Non-pigmented ciliary epithelial cell (primary cell): ENCODE measurements at regions not wholly inside any gene's neighbourhood (a gene's known extent, or its start where the extent isn't known, plus 50 kb on each side); places are given as distances from the start of the nearest gene placed in this dataset.
"Not testable (repeated sequence)": the region's sequence is repeated elsewhere in the genome, so short reads cannot be mapped to it uniquely, and the experiment has no call there.

Source experiments
- DNase-seq: peaks from one replicate; pipeline ENCODE4 v3.0.0-alpha.2; 2010; ENCODE audit warnings: low read depth

DNA sequence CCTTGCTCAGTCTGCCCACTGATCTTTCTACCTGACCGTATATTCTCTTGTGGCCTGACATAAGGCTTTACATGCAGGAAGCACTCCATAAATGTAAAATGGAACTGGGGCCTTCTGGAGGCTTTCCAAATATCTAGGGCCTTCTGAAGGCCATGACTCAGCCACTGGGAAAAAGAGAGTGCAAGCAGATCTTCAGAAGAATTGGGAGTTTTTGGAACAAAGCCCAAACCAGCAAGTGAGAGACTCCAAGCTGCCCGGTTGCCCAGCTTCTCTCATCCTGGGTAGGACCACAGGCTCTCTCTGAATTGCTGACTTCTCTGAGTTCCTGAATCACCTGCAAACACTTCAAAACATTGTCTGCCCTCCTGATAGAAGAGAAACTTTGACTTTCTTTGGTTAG, 107.9 kb upstream of the BMAL1 start:
- DNase-seq: peak; percentile 64

GRCh38 chr11:13174090-13174489, 103.5 kb upstream of the BMAL1 start:
- no peak for DNase-seq

- DNase-seq: no peak
These were observed 94.3 kb upstream of the BMAL1 start for GRCh38 chr11:13183094-13183825.

DNA sequence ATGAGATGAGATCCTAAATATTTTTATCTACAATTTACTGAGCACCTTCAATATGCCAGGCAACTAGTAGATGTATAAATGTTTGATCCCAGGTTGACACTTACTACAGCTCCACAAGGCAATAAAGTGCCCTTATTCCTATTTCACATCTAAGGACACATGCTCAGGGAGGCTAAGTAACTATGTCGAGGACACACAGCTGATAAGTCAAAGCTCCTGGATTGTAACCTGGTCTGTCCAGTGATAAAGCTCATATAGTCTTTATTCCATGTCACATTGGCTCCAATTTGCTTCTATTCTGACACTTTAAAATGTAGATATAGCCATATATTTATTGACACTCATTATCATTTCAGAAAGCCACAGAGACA, 93.8 kb upstream of the BMAL1 start:
- DNase-seq: no peak

GRCh38 chr11:13184295-13184794, 93.2 kb upstream of the BMAL1 start:
- no peak for DNase-seq

GRCh38 chr11:13188179-13188578, 89.4 kb upstream of the BMAL1 start:
- DNase-seq: no peak

- DNase-seq: no peak
These were observed 87.8 kb upstream of the BMAL1 start for GRCh38 chr11:13189561-13190426.

- no peak for DNase-seq
These were observed 84.0 kb upstream of the BMAL1 start for GRCh38 chr11:13193613-13194012.

- not testable (repeated sequence) for DNase-seq
These were observed 80.2 kb upstream of the BMAL1 start for GRCh38 chr11:13197374-13197773.

GRCh38 chr11:13205486-13205885, 72.1 kb upstream of the BMAL1 start:
- no peak for DNase-seq

DNA sequence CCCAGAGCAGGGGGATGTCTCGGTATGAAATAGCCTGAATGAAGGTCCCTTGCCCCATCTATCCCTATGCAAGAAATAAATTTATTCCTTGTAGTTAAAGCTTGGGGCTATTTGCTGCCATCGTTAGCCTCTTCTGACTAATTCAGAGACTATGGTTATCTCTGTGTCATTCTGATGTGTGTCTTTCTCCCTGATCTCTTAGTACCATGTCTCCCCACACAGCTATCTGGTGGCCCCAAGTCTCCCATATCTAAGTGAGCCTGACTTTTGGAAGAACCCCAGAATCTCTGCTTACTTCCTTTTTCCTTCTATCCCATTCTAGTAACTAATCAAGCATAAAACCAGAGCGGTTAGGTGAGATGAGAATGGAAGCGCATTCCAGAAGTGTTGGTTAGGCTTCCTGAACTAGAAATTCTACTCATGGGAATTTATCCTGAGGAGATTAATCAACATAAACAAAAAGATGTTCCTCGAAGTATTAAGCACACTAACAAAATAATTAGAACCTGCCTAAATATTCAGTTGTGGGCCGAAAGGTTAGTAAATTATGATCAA, 71.4 kb upstream of the BMAL1 start:
- no peak for DNase-seq

DNA sequence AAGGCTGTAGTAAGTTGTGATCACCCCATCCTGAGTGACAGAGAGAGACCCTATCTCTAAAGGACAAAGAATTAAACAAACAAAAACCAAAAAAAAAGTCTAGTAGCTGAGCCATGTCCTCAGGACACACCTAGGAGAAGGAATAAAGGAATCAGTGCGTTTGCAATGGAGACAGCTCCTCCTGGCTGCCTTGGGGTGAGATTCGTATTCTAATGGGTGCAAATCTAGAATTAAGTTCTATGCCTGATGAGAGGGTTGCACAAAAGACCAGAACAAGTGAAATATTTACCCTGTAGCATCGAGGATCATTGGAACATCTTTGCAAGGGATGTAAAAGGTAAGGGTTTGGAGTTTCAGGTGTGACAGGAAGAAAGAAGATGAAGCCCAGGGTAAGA, 70.3 kb upstream of the BMAL1 start:
- DNase-seq: no peak

DNA sequence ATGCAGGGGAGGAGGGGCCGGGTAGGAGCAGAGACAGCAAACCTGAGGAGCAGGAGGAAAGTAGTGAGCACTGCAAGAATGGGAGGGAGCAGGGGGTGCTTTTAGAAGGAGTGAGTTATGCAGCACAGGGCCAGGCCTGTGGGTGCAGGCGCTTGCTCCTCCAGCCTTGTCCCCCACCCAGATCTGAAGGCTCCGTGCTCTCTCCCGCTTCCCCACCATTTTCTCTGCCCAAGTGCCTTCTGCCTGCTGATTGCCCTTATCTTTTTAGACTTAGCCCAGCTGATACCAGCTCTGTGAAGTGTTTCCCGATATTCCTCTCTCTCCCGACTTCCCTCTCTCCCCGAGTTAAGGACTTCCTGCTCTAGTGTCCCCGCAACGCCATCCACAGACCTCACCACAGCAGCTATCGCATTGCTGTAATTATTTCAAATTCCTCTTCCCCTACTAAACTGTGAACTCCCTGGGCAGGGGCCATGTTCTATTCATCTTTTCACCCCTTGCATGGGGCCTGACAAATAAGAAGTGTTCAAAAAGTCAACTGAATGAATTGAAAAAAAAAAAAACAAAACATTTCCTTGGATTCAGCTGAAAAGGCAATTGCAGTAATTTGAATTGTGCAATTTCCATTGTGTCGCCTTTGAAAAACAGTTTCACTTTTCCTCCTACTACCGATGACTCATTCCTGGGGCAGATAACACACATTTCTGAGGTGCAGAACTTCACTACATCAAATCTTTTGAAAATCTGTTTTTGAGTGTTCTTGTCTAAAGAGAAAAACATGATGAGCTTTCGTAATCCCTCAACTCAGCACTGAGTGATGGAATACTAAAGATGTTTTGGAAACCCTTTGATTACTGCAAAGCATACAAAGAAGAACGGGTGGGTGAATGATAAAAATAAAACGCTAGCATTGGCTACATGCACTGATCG, 69.7 kb upstream of the BMAL1 start:
- DNase-seq: peak; percentile 67

DNA sequence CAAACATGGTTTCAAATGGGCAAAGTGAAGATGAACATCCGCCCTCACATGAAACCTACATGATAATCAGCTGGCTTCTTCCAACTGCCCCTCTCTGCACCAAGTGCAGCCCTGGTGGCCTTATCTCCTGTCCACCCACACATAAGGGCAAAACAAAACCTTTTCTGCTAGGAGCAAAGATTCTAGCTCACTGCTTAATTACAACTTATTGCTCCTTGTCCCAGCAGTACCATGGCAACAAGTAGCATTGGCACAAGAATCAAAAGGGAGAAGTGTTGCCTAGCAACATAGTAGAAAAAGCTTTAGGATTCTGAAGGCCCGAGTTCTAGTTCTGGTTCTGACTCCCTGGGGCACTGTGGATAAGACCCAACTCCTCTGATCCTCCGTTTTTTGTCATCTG, 68.7 kb upstream of the BMAL1 start:
- no peak for DNase-seq

- DNase-seq: no peak
These were observed 68.2 kb upstream of the BMAL1 start for GRCh38 chr11:13209379-13209778.

GRCh38 chr11:13210424-13210823, 67.2 kb upstream of the BMAL1 start:
- no peak for DNase-seq

DNA sequence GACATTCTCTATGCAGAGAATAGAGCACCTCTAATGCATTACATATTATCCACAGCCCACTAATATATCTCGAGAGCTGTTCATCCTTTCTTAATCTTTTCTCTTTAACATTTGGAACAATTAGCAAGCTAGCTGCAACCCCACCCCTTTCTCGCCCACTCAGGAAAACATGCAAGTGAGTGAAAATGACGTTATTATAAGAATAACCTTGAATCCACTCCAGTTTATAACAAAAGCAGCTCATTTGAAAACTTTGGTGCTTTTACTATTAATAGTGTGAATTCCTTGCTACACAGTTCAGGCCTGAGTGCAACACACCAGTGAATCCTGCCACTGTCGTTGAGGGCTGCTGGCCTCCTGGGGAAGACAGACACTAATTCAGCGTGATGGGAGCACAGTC, 63.3 kb upstream of the BMAL1 start:
- no peak for DNase-seq

DNA sequence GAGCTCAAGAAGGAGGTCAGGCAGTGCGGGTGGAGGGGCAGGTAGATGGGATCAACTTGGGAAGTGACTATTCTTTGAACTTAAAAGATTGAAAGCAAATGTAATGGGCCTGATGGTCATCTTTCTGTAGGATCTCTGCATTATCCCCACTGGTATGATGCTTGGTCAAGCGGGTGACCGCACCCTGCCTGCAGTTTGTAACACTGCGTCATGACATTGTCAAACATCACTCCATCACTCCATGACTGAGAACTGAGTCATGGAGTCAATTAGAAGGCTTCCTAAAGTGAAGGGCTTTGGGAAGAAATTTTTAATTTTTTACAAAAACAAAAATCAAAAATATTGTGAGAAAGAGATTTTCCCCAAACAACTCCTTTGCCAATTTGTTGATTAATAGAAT, 62.4 kb upstream of the BMAL1 start:
- no peak for DNase-seq

DNA sequence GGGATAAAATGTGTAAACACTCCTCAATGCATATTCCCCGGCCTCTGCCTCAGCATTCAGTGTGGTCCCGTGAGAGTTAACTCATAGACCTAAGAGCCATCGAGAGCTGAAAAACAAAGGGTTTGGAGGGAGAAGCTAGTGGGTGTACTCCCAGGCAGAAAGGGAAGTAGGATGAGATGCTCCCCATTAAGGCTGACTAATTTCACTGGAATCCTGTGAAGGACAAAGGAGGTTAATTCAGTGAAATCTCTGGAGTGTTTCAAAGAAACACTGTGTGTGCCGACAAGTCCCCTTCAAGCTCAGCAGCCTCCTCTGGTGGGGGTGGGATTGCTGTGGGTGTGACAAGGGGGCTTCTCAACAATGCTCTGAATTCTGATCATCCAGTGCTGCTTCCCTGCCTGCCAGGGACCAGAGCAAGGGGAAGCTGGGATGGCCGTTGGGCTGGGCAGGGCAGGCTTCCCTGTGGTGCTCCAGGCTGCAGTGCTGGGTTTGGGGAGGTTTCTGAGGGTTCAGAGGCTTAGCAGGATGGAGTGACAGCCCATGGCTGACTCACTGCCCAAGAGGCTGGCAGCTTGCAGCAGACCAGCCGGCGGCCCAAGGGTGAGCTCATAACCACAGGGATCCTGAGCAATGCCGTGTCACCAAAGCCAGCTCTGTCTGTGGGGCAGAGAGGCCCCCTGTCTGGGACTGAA, 61.4 kb upstream of the BMAL1 start:
- peak; percentile 92 for DNase-seq

- DNase-seq: no peak
These were observed 60.9 kb upstream of the BMAL1 start for GRCh38 chr11:13216711-13217075.

DNA sequence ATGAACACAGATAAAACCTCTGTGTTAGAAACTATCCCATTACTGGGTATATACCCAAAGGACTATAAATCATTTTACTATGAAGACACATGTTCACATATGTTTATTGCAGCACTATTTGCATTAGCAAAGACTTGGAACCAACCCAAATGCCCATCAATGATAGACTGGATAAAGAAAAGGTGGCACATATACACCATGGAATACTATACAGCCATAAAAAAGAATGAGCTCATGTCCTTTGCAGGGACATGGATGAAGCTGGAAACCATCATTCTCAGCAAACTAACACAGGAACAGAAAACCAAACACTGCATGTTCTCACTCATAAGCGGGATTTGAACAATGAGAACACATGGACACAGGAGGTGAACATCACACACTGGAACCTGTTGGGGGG, 58.9 kb upstream of the BMAL1 start:
- not testable (repeated sequence) for DNase-seq
